Left cardiac atrium (tissue), 4 donors: ENCODE measurements at regions not wholly inside any gene's neighbourhood (a gene's known extent, or its start where the extent isn't known, plus 50 kb on each side); places are given as distances from the start of the nearest gene placed in this dataset.

Experiments used
- ATAC-seq, 2 donors: fragments of 200-7000 bp; cut with Tn5 transposase; one replicate each; pipeline ENCODE4 v1.9.1; 2020; ENCODE audit warnings: mild to moderate bottlenecking in 2 of 2, moderate library complexity in 2 of 2
- DNase-seq: peaks from one replicate; pipeline ENCODE4 v3.0.0-alpha.2; 2020
- intact Hi-C, 2 donors: fragments of 100-400 bp; cut with DNase I; formaldehyde crosslinking; loops; one replicate each; pipeline versions ENCODE4 v1.14.1 to v1.15.1; 2022 to 2023
- donor health status: DM: no; HTN: yes; CAD: no.
- donor health status: DM: no; HTN: yes; CAD: no; lungs with severe emphysema.
- donor health status: DM: yes; HTN: yes; CAD: no.
- donor health status: Dilated cardiomyopathy.

DNA sequence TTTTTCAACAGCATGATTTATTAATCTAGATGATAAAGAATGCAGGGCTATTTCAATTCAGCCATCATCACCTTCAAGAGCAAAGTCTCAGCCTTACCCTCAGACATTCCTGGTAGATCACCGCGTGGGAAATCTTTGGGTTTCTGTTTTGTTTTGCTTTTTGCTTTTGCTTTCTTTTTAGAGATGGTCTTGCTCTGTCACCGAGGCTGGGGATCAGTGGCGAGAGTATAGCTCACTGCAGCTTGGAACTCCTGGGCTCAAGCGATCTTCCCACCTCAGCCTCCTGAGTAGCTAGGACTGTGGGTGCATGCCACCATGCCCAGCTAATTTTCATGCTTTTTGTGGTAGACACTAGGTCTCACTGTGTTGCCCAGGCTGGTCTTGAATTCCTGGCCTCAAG, 289.7 kb downstream of the AJAP1 start:
- intact Hi-C loops: no loop called here
- no peak for ATAC-seq

GRCh38 chr1:4939266-4939665, 284.9 kb downstream of the AJAP1 start:
- intact Hi-C loops: no loop called here
- no peak for ATAC-seq
- DNase-seq: no peak

More for the DNA sequence above, 289.7 kb downstream of the AJAP1 start:
- no peak for DNase-seq

DNA sequence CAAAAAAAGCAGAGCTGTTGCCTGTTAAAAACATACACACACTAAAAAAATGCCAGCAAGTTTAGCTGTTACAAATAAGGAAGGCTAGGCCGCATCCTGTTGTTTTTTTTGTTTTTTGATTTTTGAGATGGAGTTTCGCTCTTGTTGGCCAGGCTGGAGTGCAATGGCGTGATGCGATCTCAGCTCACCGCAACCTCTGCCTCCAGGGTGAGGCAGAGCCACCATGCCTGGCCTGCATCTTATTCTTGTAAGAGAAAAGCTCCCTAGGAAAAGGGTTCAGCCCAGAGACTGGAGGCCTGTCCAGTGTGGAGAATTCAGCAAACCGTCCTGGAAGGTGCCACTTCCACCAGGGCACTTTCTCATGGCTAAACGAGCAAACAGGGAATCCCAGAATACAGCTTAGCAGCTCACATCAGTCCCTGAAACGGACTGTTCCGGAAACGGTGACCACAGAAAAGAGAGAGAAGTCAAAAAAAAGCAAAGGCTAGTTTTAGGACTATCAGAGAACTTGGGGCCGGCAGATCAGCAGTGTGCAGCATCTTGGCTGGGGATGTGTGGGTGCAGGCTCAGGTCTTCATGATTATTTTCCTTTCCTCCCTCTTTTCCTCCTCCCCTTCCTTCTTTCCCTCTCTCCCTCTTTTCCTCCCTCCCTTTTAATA, 283.6 kb downstream of the AJAP1 start:
- intact Hi-C loops: no loop called here
- no peak for DNase-seq
- no peak for ATAC-seq

DNA sequence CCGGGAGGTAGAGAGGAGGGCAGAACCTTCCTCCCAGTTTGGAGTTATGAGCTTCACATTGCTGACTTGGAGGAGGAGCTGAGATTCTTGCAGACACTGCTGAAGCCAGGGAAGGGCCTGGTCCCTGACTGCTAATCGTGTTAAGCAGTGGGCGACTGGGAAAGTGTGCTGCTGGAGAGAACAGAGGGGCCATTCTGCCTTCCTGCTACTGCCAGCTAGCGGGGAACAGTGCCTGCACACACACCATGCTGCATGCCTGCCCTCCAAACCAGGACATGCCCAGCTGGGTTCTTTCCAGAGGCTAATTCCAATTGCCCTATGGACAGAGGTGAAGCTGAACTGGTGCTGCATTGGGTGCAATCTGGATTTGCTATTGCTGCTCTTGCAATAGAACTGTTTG, 281.4 kb downstream of the AJAP1 start:
- intact Hi-C loops: no loop called here
- DNase-seq (no peak), ATAC-seq (no peak)

- DNase-seq (no peak), ATAC-seq (no peak)
- intact Hi-C loops: no loop called here
Measured at GRCh38 chr1:4933232-4933631, 278.8 kb downstream of the AJAP1 start.

DNA sequence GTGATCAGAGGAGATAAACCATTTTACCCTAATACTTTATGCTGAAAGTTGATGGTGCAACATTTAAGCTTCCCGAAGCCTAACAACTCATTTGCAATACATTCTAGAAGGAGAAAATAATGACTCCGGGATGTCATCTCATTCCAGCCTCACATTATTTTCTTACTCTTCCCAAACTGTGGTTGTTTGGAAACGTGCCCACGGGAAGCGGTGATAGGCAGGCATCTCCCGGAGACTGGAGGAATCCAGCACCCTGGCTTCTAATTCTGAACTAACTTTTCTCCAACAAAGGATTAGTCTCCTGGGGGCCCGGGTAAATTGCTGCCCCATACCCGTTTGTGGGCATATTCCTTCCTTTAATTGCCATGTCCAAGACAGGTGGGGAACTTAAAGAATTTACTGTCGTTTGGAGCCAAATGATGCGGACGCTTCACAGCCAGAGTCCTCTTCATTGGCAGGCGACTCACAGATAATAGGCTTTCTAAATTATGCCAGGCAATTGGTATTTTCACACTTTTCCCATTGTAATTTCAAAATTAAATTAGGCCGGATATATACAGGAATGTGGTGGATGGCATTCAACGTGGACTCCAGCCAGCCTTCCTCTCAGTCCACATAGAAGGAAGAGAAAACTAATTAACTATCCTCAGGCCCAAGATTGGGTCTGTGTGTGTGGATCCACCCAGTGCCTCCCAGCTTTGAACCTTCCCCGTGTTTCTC, 278.1 kb downstream of the AJAP1 start:
- ATAC-seq: no peak
- intact Hi-C loops: no loop called here

GRCh38 chr1:4931486-4931885, 277.1 kb downstream of the AJAP1 start:
- DNase-seq (no peak), ATAC-seq (no peak)
- intact Hi-C loops: no loop called here

More for the DNA sequence above, 278.1 kb downstream of the AJAP1 start:
- no peak for DNase-seq

DNA sequence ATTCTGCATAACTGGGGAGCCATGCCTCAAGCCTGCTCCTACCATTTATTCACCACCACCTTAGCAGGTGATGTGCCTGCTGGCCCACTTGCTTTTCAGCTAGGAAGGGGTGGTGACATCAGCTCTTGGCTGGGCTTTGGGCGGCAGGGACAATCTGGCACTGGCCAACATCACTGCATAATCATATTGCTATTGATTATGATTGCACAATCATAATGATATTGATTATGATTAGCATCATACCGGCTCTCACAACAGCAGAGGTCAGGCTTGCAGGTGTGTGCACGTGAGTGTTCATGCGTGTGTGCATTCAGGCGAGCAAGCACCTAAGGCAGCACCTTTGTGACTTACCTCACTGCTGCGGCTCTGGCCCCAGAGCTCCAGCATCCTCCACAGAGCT, 273.8 kb downstream of the AJAP1 start:
- ATAC-seq (no peak), DNase-seq (no peak)
- intact Hi-C loops: no loop called here

DNA sequence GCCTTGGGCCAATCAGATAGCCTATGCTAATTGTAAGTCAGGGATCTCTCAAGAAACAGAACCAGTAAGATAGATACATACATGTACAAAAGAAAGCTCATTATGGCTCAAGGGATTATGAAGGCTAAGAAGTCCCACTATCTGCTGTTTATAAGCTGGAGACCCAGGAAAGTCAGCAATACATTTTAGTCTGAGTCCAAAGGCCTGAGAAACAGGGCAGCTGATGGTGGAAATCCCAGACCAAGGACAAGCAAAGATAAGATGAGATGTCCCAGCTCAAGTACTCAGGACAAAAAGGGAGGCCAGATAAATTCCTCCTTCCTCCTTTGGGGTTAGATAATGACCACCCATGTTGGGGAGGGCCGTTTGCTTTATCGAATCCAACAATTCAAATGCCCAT, 269.9 kb downstream of the AJAP1 start:
- intact Hi-C loops: no loop called here
- DNase-seq (no peak), ATAC-seq (no peak)

GRCh38 chr1:4916610-4917009, 262.2 kb downstream of the AJAP1 start:
- no peak for ATAC-seq
- intact Hi-C loops: no loop called here
- no peak for DNase-seq

- intact Hi-C loops: no loop called here
- ATAC-seq: no peak
Measured at GRCh38 chr1:4915154-4915553, 260.7 kb downstream of the AJAP1 start.

GRCh38 chr1:4908486-4908885, 254.1 kb downstream of the AJAP1 start:
- ATAC-seq (no peak), DNase-seq (no peak)
- intact Hi-C loops: no loop called here

More at GRCh38 chr1:4915154-4915553, 260.7 kb downstream of the AJAP1 start:
- no peak for DNase-seq

- no peak for ATAC-seq
- no peak for DNase-seq
- intact Hi-C loops: no loop called here
Measured at GRCh38 chr1:4894566-4894965, 240.2 kb downstream of the AJAP1 start.

GRCh38 chr1:4880626-4881025, 226.2 kb downstream of the AJAP1 start:
- DNase-seq (no peak), ATAC-seq (no peak)
- intact Hi-C loops: no loop called here

DNA sequence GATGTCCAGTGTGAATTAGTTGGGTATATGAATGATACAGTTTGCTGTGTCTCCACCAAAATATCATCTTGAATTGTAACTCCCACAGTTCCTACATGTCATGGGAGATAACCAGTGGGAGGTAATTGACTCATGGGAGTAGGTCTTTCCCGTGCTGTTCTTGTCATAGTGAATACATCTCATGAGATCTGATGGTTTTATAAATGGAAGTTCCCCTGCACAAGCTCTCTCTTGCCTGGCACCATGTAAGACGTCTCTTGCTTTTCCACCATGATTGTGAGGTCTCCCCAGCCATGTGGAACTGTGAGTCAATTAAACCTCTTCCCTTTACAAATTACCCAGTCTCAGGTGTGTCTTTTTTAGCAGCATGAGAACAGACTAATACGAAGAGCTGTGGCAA, 223.0 kb downstream of the AJAP1 start:
- DNase-seq: no peak
- ATAC-seq: no peak
- intact Hi-C loops: no loop called here

- ATAC-seq: no peak
- intact Hi-C loops: no loop called here
Measured at GRCh38 chr1:4871373-4871772, 217.0 kb downstream of the AJAP1 start.

DNA sequence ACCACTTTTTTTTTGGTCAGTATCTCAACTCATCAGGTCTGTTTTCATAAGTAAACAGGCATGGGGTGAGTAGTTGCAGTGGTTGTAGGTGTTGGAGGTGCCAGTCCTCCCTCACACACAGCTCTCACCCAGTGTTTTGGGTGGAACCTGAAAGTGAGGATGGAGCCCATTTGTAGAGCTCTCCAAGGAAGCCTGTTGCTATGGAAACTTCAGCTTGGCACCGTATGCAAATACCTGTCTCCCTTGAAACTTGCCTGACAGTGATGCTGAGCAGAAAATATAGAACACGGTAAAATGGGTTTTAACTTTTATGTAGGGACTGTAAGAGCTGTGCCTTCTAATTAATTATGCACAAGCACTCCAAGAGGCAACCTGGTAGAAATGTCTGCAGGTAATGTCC, 214.1 kb downstream of the AJAP1 start:
- intact Hi-C loops: no loop called here
- DNase-seq (no peak), ATAC-seq (no peak)

More at GRCh38 chr1:4871373-4871772, 217.0 kb downstream of the AJAP1 start:
- no peak for DNase-seq

DNA sequence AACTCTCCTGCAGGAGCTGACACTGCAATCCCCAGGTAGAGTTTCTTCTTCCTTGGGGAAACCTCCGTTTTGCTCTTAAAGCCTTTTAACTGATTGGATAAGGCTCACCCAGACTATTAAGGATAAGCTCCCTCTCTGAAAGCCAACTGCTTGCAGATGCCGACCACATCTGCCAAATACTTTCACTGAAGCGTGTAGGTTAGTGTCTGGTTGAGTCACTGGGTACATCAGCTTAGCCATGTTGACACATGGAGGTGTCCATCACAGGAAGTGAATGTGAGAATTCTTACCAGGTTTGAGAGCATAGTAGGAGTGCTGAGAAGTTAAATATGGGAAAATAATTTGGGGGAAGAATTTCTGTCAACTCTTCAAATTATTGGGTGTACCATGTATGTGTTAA, 202.0 kb downstream of the AJAP1 start:
- DNase-seq: no peak
- no peak for ATAC-seq
- intact Hi-C loops: no loop called here

- DNase-seq (no peak), ATAC-seq (no peak)
- intact Hi-C loops: no loop called here
Measured at GRCh38 chr1:4854367-4854766, 200.0 kb downstream of the AJAP1 start.

GRCh38 chr1:4853904-4854303, 199.5 kb downstream of the AJAP1 start:
- no peak for DNase-seq
- intact Hi-C loops: no loop called here
- no peak for ATAC-seq

GRCh38 chr1:4851385-4852065, 197.1 kb downstream of the AJAP1 start:
- intact Hi-C loops: no loop called here
- ATAC-seq (no peak), DNase-seq (no peak)
